Cardiac septum (tissue), 1 donor: ENCODE measurements at regions not wholly inside any gene's neighbourhood (a gene's known extent, or its start where the extent isn't known, plus 50 kb on each side); places are given as distances from the start of the nearest gene placed in this dataset.

ENCODE experiments used
- DNase-seq: peaks from one replicate; pipeline ENCODE4 v3.0.0-alpha.2; 2020; ENCODE audit warnings: low spot score
- intact Hi-C: fragments of 100-400 bp; cut with DNase I; formaldehyde crosslinking; loops from one replicate; pipeline ENCODE4 v1.14.0; 2022
- donor health status: DM: no; HTN: no; CAD: no.

DNA sequence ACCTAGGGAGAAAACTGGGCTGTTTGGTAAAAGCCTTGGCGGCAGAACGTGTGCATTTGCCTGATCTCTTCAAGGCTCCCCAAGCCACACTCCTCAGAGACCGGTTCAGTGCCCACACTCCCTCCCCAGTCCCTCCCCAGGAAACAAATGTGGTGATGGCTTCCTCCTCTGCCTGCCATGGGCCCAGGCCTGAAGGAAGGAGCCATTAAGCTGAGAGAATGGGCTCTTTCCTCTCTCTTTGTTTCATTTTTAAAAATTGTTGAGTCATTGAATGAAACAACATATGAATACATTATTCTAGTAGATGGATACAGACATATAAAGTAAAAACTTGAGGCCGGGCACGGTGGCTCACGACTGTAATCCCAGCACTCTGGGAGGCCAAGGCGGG is 50.6 kb upstream of the YWHAQ start:
- DNase-seq = no peak
- intact Hi-C loops = no loop called here

DNA sequence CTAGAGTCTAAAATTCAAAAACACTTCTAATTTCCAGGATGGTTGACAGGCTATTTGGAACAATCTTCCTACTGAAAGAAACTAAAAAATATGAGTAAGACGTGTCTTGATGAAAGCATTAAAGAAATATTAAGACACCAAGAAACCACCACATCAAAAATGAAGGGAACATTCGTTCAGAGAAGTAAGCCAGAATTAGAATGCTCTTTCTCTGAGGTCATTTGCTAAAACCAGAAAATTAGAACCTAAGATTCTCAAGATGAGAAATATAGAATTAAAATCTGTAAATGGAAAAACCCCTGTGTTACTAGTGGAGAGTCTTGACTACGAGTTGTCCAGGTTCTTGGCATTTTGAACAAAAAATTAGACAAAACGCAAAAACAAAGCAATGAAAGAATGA is 54.8 kb upstream of the YWHAQ start:
- intact Hi-C loops = no loop called here

DNA sequence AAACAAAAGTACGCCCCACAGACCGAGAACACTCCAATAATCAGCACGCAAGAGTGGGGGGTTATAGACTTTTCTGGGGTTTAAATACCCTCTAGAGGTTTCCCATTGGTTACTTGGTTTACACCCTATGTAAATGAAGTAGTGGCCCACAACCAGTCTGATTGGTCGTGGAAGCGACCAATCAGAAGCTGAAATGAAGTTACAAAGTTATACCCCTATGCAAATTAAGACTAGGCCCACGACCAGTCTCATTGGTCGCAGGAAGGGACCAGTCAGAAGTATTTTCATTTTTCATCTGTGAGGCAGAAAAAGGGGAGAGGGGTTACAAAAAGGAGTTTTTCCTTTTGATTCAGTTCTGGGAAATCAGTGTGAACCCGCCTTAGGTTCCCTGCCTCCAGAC is 55.3 kb upstream of the YWHAQ start:
- intact Hi-C loops = no loop called here
- no peak for DNase-seq

More for the DNA sequence above, 54.8 kb upstream of the YWHAQ start:
- DNase-seq = no peak

DNA sequence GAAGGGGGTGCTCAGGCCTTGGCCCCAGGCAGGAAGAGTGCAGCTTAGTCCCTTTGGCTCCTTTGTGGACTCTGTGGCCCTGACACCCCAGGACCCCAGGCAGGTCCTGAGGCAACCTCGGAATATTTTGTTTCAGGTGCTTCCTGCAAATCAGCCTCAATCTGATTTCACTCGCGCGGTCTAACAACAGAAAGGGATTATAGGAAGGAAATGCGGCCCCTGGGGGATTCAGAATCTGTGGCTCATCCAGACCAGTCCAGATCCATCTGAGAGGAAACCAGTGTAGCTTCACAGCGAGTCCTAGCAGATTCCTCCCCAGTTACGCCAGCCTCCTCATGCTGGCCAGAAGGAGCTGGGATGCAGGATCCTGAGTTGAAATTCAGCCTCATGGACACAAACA is 59.5 kb upstream of the YWHAQ start:
- intact Hi-C loops = loop anchor here (5.0 kb wide), 2 partner anchors 67 to 133 kb away; partner anchors contain the start of gene ADAM17
- DNase-seq = no peak

DNA sequence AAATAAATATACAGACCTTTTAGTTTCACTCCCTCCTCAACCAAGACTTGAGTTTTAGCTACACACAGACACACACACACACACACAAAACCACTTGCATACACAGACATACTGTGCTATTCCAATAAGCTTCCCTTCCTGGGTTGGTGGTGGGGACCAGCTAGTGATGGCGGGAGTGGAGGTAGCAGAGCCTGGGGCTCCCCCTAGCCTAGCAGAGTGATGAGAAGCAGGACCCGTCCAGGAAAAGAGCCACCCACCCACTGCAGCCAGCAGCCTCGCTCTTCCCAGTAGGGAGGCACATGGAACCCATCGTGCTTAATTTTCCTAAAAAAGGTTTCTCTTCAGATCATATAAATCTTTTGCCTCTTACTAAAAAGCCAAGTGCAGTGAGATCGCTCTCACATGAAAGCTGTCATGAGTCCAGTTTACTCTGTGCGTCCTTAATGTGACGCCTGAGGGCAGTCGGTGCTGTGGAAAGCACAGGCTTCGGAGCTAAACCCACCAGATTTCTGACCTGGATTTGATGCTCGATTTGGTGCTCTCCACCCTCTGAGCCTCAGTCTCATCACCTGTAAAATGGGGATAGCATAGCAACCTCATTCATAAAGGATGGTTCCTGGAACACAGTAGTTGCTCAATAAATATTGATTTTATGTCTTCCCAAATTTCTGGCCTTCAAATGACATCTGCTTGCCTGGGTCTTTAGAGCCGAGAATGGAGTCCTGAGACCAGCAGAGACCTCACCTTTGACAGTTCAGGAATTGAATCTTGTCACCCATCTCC is 60.1 kb upstream of the YWHAQ start:
- intact Hi-C loops = loop anchor here (5.0 kb wide), 2 partner anchors 66 to 134 kb away; partner anchors contain the start of gene ADAM17
- DNase-seq = no peak

DNA sequence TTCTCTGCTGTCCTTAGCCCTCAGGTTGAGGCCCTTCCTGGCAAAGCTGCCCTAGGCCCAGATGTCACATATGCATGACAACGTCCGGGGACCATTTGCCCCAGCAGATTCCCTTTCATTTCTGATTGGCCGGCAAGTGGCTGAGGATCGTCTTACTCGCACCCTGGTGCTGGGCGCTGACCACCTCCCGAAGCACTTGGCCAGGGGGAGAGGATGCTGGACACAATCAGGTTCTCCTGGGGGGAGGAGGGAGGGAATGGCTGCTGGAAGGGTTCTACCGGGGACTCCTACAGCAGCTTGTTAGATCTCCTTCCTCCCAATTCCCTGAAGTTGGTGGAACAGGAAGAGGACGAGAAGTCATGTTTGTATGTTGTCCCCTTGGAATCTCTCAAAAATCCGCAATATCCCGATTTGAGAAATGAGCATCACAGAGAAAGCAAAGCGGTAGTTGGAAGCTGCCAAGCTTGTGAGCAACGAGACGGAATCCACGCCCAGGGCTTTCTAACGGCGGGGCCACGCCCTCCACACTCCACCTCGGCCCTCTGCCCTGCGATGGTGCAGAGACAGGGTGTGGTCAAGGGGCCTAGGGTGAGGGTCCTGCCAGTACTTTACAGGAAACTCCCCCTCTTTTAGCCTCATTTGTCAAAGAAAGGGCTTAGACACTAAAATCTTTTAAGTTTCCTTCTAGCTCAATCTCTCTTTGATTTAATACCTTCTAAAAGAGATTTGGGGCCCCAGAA is 61.8 kb upstream of the YWHAQ start:
- intact Hi-C loops = loop anchor here (2.0 to 5.0 kb wide), 4 partner anchors 46 to 135 kb away; partner anchors contain the start of gene ADAM17
- DNase-seq = no peak

DNA sequence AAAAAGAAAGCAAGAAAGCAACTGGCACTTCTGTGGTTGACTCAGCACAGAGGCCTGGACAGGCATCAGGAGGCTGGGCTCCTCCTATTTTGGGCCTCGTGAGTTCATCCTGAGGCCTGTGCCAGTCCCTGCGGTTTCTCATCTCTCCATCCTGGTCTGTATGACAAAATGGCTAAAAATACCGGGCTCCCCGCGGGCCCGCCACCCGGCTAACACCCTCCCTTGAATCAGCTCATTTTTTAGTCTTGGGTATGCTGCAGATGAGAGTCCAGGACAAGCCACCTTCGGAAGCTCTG is 62.3 kb upstream of the YWHAQ start:
- DNase-seq = peak; percentile 85
- intact Hi-C loops = loop anchor here (2.0 to 5.0 kb wide), 4 partner anchors 46 to 136 kb away; partner anchors contain the start of gene ADAM17

DNA sequence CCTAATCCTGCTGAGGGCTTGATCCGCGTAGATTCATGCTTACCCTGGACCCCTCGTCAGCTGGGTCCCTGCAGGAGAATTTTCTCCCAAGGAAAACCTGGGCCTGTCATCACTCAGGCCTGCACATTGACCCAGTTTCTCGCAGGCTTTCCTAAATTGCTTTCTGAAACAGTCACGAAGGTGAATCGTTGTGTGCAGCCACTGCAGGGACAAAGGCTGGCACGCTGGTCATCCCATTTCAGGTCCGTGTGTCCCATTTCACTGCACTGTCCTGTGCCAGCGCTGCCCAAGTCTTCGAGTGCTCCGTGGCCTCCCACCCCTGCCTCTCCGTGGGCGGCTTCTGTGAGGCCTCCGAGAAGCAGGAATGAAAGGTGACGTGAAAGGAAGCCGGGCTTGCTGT is 62.8 kb upstream of the YWHAQ start:
- intact Hi-C loops = loop anchor here (2.0 to 5.0 kb wide), 4 partner anchors 45 to 136 kb away; partner anchors contain the start of gene ADAM17
- DNase-seq = no peak

DNA sequence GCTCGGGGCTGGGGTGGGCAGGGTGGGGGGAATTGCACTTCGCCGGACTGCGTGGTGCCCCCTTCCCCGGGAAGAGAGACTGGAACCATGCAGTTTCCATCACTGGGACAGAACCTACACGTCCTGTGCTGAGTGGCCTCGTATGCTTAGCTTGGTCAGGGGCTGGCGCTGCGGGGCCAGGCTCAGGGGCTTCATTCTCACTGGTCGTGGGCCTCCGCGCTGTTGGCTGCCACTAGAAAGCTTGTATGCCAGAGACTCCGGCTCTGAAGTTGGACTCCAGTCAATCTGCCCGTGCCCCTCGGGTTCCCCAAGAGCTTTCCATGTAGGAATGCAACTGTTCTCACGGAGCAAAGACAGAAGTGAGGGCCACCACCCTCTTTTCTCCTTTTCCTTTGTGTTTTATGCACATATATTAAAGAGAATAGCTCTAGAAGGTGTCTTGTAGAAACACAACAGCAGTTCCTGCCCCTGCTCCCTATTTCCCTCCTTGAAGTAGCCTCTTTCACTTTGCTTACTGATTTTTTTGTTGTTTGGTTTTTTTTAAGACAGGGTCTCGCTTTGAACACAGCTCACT is 64.0 kb upstream of the YWHAQ start:
- intact Hi-C loops = loop anchor here (5.0 kb wide), 2 partner anchors 63 to 137 kb away; partner anchors contain the start of gene ADAM17
- DNase-seq = no peak

DNA sequence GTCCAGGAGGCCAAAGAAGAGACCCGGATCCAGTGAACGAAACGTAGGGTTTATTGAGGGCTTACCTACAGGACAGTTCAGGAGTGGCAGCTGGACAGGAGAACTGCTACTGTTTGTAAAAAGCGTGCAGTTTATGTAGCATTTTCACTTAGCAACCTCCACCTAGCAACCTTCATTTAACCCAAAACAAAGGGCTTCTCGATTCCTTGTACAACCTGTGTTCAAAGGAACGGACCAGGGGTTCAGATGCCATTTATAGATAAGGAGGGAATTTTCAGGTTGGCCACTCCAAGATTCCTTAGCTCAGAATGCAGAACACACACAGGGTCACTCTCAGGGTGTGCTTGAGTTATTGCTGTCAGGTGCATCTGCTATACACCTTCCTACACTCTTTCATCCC is 65.1 kb upstream of the YWHAQ start:
- intact Hi-C loops = no loop called here
- DNase-seq = no peak

DNA sequence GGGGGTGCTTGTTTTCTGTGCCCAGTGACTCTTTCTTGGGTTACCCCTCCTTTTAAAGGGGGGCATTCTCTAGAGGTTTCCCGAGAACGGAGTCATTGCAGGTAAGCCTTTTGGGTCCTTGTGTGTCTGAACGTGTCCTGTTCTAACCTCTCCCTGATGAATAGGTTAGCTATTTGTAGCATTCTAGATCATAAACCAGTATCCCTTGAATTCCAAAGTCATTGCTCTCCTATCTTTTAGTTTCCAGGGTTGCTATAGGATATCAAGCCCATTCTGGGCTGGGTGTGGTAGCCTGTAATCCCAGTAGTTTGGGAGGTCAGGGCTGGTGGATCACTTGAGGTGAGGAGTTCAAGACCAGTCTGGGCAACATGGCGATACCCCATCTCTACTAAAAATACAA is 65.9 kb upstream of the YWHAQ start:
- no peak for DNase-seq
- intact Hi-C loops = no loop called here

DNA sequence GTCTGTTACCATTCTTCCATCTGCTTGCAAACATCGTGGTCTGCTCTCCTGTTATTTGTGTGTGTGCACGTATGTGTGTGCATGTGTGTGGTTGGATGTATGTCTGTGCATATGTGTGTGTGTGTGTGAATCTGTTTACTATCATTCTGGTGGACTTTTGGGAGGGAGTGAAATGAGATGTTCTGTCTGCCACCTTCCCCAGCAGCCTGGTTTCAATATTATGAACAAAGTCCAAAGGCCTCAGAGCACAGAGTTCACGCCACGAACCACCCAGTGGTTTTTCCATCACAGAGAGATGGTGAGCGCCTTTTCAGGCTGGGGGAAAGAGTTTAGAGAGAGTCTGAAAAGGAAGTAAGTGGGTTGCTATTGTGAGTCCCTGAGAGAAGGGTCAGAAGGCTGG is 67.1 kb upstream of the YWHAQ start:
- intact Hi-C loops = no loop called here
- DNase-seq = no peak

DNA sequence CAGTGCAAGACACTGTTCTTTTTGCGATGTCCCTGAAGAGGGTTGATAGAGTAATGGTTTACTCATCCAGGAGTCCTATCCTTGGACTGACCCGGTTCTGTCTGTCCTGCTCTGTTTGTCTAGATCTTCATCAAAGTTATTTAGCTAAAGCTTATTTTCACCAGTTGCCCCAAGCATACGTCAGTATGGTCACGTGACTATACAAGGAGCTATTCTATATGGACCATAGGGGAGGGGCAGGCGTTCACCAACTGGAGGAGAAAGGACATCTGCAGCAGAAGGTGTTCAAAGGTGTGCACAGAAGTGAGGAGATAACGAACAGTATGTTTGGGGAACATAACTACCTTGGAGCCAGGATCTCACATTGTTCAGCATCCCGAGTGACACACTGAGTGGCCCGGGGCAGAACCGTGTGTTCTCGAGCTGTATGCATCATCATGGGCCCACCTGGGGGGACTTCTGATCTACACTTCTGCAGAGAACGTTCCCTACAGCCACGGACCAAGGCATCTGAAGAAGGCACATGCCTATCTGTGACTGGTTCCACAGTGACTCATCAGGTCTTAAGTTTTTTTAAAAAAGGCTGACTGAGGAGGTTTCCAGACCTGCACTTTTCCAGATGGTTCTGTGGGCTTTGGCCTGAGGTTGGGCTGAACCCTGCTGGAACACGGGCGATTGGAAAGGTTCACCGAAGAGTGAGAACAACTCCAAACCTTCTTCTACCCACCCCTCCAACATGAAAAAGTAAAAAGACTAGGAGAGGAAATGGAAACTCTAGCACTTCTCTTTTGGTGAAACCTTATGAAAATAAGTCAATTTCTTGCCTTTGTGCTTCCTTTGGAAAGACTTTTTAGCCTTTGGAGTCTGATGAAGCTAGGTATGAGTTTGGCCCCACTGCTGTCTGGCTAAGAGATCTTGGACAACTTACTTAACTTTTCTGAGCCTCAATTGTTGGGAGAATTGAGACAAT is 68.6 kb upstream of the YWHAQ start:
- intact Hi-C loops = no loop called here
- no peak for DNase-seq

DNA sequence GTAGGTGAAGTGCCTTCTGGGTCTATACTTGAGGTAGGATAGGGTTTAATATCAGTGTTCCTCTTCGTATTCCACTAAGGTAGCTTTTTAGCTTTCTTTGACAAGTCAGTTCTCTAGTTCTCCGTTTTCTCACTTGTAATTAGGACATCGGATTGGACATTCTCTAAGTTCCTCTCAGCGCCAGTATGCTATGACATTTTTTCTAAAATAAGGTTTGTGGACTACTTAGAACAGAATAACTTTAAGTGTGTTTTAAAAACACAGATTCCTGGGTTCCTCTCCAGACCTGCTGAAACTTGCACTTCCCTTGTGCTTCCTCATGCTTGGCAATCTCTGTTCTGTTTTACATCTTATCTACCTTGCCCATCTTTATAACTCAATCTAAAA is 69.3 kb upstream of the YWHAQ start:
- no peak for DNase-seq
- intact Hi-C loops = no loop called here

DNA sequence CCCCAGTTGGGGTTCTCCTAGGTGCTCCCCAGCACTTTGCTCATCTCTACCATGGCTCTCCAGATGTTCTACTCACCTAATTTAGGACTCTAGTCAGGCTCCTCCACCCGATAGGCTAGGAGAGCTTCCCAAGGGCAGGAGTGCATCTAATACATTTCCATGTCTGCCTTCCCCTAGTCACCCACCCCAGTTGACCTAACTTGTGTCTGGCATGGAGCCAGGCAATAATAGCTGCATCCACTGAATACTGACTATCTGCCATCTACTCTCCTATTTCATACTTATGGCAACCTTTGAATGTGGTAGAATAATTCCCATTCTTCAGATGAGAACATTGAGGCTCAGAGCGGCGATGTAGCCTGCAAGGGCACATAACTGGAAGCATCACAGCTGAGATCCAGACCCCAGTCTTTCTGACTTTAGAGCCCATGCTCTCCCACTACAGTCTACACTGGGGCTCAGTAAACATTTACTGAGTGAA is 71.8 kb upstream of the YWHAQ start:
- intact Hi-C loops = no loop called here
- no peak for DNase-seq

DNA sequence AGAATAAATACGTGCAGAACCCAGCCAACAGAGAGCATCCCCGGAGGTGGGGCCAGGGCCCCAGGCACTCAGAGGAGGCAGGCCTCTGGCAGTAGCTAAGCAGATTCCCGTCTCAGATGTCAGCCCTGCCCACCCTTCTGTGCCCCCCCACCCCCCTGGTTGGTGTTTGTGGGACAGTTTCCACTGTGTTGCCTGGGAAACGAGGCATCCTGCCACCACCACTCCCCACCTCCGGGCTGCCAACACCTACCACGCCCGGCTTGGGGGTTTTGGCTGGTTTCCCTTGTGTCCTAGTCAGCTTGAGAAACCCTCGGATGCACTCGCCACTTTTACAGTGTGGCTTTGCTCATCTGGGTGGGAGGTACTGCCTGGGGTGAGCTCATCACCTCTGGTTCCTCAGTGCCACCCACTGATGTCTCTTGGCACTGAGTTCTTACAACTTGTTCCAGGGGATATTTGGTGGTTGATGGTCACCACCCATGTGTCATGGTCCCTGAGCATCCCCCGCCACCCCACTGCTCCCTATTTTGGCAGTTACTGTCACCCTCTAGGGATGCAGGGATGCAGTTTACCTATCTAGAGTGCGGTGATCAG is 72.4 kb upstream of the YWHAQ start:
- intact Hi-C loops = no loop called here
- no peak for DNase-seq

DNA sequence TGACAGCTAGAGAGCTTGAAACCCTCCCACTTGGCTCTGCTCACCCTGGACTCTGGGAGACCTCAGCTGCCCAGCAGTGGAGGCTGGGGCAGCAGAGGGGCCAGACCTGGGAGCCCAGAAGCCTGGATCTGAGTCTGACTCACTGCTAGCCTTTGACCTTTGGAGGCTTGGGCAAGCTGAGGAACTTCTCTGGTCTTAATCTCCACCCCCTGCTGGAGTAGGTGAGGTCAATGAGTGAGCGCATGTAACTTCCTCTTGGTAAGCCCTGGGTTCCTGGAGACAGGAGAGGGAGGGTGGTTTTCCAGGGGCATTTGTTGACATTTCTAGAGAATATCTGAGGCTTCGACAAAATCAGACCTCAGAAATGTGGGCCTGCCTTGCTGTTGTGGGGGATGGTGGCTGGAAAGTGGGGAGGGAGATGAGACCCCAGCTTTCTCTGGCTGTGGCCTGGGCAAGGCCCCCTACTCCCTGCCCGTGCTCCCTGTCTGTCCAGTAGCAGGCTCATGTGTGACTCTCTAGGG is 73.0 kb upstream of the YWHAQ start:
- DNase-seq = no peak
- intact Hi-C loops = no loop called here

DNA sequence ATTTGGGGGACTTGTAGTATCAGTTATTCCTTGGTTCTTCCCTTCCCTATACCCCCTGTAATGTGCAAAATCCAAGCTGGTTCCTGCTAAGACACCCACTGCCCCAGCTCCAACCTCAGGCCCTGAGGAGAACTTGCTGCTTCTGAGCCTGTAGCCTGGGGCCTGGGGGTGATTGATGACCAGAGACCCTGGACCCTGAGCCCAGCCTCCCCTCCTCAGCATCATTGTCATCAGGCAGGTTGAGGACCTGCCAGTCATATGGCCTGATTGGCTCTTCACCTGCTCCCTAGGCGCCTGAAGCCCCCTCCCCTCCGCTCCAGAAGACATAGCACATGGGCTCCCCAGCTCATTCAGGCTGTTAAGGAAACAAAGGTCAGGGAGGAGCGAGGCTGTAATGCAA is 73.8 kb upstream of the YWHAQ start:
- intact Hi-C loops = no loop called here
- DNase-seq = peak; percentile 51

DNA sequence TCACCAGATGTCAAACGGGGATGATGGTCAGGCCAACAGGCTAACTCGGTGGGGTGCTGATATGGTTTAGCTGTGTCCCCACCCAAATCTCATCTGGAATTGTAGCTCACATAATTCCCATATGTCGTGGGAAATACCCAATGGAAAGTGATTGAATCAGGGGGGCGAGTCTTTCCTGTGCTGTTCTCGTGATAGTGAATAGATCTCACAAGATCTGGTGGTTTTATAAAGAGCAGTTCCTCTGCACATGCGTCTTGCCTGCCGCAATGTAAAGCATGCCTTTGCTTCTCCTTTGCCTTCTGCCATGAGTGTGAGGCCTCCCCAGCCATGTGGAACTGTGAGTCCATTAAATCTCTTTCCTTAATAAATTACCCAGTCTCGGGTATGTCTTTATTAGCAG is 74.4 kb upstream of the YWHAQ start:
- DNase-seq = no peak
- intact Hi-C loops = no loop called here
